CD8-positive, alpha-beta memory T cell (primary cell): ENCODE measurements at regions not wholly inside any gene's neighbourhood (a gene's known extent, or its start where the extent isn't known, plus 50 kb on each side); places are given as distances from the start of the nearest gene placed in this dataset.

ENCODE experiments used
- CTCF ChIA-PET: fragments of 350-600 bp; sonication (Branson Sonifier 250); formaldehyde crosslinking; loops from one replicate; lab custom pipeline; 2021; ENCODE audit warnings: antibody characterized with exemption; lab: Charles Lee
- POLR2A ChIA-PET: fragments of 350-600 bp; sonication (Branson Sonifier 250); formaldehyde crosslinking; loops from one replicate; lab custom pipeline; 2021; ENCODE audit warnings: antibody characterized with exemption; lab: Charles Lee
- DNase-seq, 5 donors: peaks; one replicate each; pipeline versions ENCODE4 v3.0.0 to v3.0.0-alpha.2; 2020 to 2022; ENCODE audit warnings: mixed read lengths in 1 of 5
- H3K27ac ChIP-seq: one replicate; pipeline ENCODE4 v1.7.0; 2013; ENCODE audit warnings: low read depth, mild to moderate bottlenecking, low read length, moderate library complexity
- H3K27me3 ChIP-seq: 2 replicates; pipeline ENCODE4 v1.7.0; 2013; ENCODE audit warnings: low read length, mild to moderate bottlenecking; ENCODE audit not compliant: insufficient read depth, poor library complexity, severe bottlenecking
- H3K36me3 ChIP-seq: 2 replicates; pipeline ENCODE4 v1.7.0; 2013; ENCODE audit warnings: mild to moderate bottlenecking, low read length, moderate library complexity; ENCODE audit not compliant: insufficient read depth
- H3K4me1 ChIP-seq: 2 replicates; pipeline ENCODE4 v1.7.0; 2013; ENCODE audit warnings: mild to moderate bottlenecking, low read length, moderate library complexity; ENCODE audit not compliant: insufficient read depth
- H3K4me3 ChIP-seq: 2 replicates; pipeline ENCODE4 v1.7.0; 2013; ENCODE audit warnings: mild to moderate bottlenecking, low read length
- H3K9me3 ChIP-seq: 2 replicates; pipeline ENCODE4 v1.7.0; 2013; ENCODE audit warnings: mild to moderate bottlenecking, low read length
- H3K27ac Mint-ChIP-seq, 8 donors: one replicate each; pipeline ENCODE4 v1.8.0; 2020 to 2021; ENCODE audit warnings: mixed read lengths in 8 of 8, mild to moderate bottlenecking in 6 of 8, inconsistent platforms in 3 of 8, moderate library complexity in 3 of 8
- H3K27me3 Mint-ChIP-seq, 2 donors: one replicate each; pipeline ENCODE4 v1.8.0; 2020 to 2021; ENCODE audit warnings: mixed read lengths in 2 of 2, mild to moderate bottlenecking in 1 of 2, moderate library complexity in 1 of 2
- H3K36me3 Mint-ChIP-seq, 3 donors: one replicate each; pipeline ENCODE4 v1.8.0; 2020 to 2021; ENCODE audit warnings: mixed read lengths in 3 of 3, inconsistent platforms in 1 of 3, mild to moderate bottlenecking in 1 of 3
- H3K4me1 Mint-ChIP-seq, 3 donors: one replicate each; pipeline ENCODE4 v1.8.0; 2020 to 2021; ENCODE audit warnings: mixed read lengths in 3 of 3, inconsistent platforms in 1 of 3, mild to moderate bottlenecking in 1 of 3
- H3K4me3 Mint-ChIP-seq, 7 donors: one replicate each; pipeline ENCODE4 v1.8.0; 2020 to 2021; ENCODE audit warnings: mixed read lengths in 7 of 7, mild to moderate bottlenecking in 6 of 7, moderate library complexity in 4 of 7, inconsistent platforms in 2 of 7
- H3K9me3 Mint-ChIP-seq, 5 donors: one replicate each; pipeline ENCODE4 v1.8.0; 2020 to 2022; ENCODE audit warnings: mixed read lengths in 5 of 5, mild to moderate bottlenecking in 3 of 5, moderate library complexity in 2 of 5, inconsistent platforms in 1 of 5

GRCh38 chr4:58551676-58552075 is 1441.5 kb upstream of the IGFBP7 start:
- Mint-ChIP-seq H3K4me3 (no peak overlapping the region), H3K36me3 (no peaks in the 10 kb centered on the region), H3K9me3 (peaks cover 3 to 29% (median 7%) of the 10 kb centered on the region in 5 donors), H3K4me1 (no peaks in the 10 kb centered on the region), H3K27ac (peak overlapping the region in 1 of 8 donors; percentile 73), H3K27me3 (no peaks in the 10 kb centered on the region)
- no peak overlapping the region for H3K4me3 ChIP-seq
- H3K27me3 ChIP-seq, result no peaks in the 10 kb centered on the region
- no peaks in the 10 kb centered on the region for H3K36me3 ChIP-seq
- H3K9me3 ChIP-seq, result no peaks in the 10 kb centered on the region
- H3K4me1 ChIP-seq, result no peaks in the 10 kb centered on the region
- POLR2A ChIA-PET, result no interaction called here
- CTCF ChIA-PET, result no interaction called here
- H3K27ac ChIP-seq, result no peak overlapping the region
- no peak for DNase-seq

DNA sequence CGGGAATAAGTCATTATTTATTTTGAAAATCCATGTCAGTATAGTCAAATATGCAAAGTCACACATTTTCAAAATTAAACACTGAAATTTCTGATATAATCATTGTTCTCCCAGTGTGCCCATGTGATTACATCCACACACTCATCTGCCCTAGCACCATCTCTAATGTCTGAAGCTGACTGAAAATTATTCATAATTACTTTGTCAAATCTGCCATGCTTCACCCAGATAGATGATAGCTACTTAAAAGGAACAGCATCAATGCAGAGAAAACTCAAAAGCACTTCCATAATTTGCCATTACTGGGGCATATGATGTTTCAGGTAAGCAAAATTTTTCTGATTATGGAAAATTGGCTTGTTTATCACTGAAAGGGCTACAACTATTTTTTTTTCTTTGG is 1433.3 kb upstream of the IGFBP7 start:
- Histone ChIP-seq H3K9me3 (no peaks in the 10 kb centered on the region), H3K27ac (no peak overlapping the region), H3K4me3 (no peak overlapping the region), H3K4me1 (no peaks in the 10 kb centered on the region), H3K27me3 (no peaks in the 10 kb centered on the region), H3K36me3 (no peaks in the 10 kb centered on the region)
- peaks cover 5 to 35% (median 9%) of the 10 kb centered on the region in 5 donors for H3K9me3 Mint-ChIP-seq
- ChIA-PET POLR2A (no interaction called here), CTCF (no interaction called here)
- H3K4me3 Mint-ChIP-seq, result no peak overlapping the region
- no peaks in the 10 kb centered on the region for H3K27me3 Mint-ChIP-seq
- no peaks in the 10 kb centered on the region for H3K36me3 Mint-ChIP-seq
- H3K27ac Mint-ChIP-seq, result no peak overlapping the region
- no peaks in the 10 kb centered on the region for H3K4me1 Mint-ChIP-seq
- no peak for DNase-seq

DNA sequence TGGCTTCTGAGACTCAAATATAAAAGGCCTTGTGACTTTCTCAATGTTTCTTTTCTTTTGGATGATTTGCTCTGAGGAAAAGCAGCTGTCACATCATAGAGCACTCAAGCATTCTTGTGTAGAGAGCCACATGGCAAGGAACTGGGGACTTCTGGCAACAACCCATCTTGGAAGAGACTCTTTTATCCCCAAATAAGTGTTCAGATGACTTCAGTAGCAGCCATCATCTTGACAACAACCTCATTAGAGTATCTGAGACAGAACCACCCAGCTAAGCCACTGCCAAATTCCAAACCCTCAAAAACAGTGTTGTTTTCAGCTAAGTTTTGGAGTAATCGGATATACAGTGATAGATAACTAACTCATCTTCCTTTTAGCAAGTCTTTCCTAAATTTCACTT is 1431.7 kb upstream of the IGFBP7 start:
- Histone ChIP-seq H3K27me3 (no peaks in the 10 kb centered on the region), H3K36me3 (no peaks in the 10 kb centered on the region), H3K4me3 (no peak overlapping the region), H3K27ac (no peak overlapping the region), H3K4me1 (no peaks in the 10 kb centered on the region), H3K9me3 (no peaks in the 10 kb centered on the region)
- H3K36me3 Mint-ChIP-seq, result no peaks in the 10 kb centered on the region
- POLR2A ChIA-PET, result no interaction called here
- peaks cover 5 to 43% (median 12%) of the 10 kb centered on the region in 5 donors for H3K9me3 Mint-ChIP-seq
- no peaks in the 10 kb centered on the region for H3K27me3 Mint-ChIP-seq
- CTCF ChIA-PET, result no interaction called here
- DNase-seq, result no peak
- H3K4me1 Mint-ChIP-seq, result no peaks in the 10 kb centered on the region
- H3K27ac Mint-ChIP-seq, result no peak overlapping the region
- no peak overlapping the region for H3K4me3 Mint-ChIP-seq

GRCh38 chr4:58522765-58523382 is 1412.7 kb upstream of the IGFBP7 start:
- H3K27ac ChIP-seq, result no peak overlapping the region
- no peaks in the 10 kb centered on the region for H3K27me3 ChIP-seq
- no peak overlapping the region for H3K4me3 ChIP-seq
- peaks cover under 1% of the 10 kb centered on the region for H3K9me3 ChIP-seq
- Mint-ChIP-seq H3K27me3 (no peaks in the 10 kb centered on the region), H3K27ac (no peak overlapping the region), H3K36me3 (no peaks in the 10 kb centered on the region), H3K4me3 (no peak overlapping the region), H3K4me1 (no peaks in the 10 kb centered on the region), H3K9me3 (peaks cover 9 to 13% (median 11%) of the 10 kb centered on the region in 5 donors)
- H3K4me1 ChIP-seq, result no peaks in the 10 kb centered on the region
- no peak for DNase-seq
- ChIA-PET POLR2A (no interaction called here), CTCF (no interaction called here)
- no peaks in the 10 kb centered on the region for H3K36me3 ChIP-seq

DNA sequence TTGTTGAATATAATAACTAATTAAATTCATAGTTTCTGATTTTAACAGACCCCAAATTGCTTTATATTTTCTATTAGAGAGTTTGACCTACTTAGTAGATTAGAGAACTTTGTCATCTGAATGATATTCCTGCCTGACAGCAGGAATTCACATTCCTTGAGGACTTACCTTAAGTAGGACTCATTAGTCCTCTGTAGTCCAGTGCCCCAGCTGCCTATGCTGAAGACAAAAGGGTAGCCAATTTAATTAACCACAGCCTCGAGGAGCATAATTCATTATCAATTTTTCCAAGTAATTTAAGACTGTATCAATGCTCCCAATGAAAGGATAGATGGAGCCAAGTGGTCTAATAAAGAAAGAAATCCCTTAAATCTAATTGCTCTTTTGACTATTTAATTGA is 1405.0 kb upstream of the IGFBP7 start:
- H3K27ac Mint-ChIP-seq, result no peak overlapping the region
- ChIA-PET POLR2A (no interaction called here), CTCF (no interaction called here)
- Histone ChIP-seq H3K27ac (no peak overlapping the region), H3K9me3 (peaks cover 4% of the 10 kb centered on the region), H3K4me1 (no peaks in the 10 kb centered on the region), H3K4me3 (no peak overlapping the region), H3K27me3 (no peaks in the 10 kb centered on the region), H3K36me3 (no peaks in the 10 kb centered on the region)
- H3K4me3 Mint-ChIP-seq, result no peak overlapping the region
- no peaks in the 10 kb centered on the region for H3K4me1 Mint-ChIP-seq
- H3K9me3 Mint-ChIP-seq, result peaks cover 8 to 12% (median 11%) of the 10 kb centered on the region in 5 donors
- DNase-seq, result no peak
- no peaks in the 10 kb centered on the region for H3K27me3 Mint-ChIP-seq
- no peaks in the 10 kb centered on the region for H3K36me3 Mint-ChIP-seq

DNA sequence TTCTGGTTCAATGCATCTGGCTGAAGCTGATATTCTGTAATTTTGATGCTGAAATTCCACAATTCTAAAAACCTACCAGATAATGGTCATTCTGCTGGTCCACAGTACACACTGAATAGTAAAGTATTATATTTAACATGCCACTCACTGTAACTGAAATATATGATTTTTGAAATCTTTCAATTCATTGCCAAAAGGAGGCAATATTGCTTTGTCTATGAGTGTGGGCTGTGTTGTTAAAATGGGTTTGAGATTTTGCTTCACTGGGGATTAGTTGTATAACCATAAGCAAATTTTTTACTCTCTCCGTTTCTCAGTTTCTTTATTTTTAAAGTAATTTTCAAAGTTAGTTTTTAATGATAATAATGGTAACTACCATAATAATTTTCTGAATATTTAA is 1404.1 kb upstream of the IGFBP7 start:
- Mint-ChIP-seq H3K27me3 (no peaks in the 10 kb centered on the region), H3K9me3 (peaks cover 1 to 12% (median 11%) of the 10 kb centered on the region in 5 donors), H3K4me1 (no peaks in the 10 kb centered on the region), H3K27ac (no peak overlapping the region), H3K4me3 (no peak overlapping the region), H3K36me3 (no peaks in the 10 kb centered on the region)
- no peaks in the 10 kb centered on the region for H3K27me3 ChIP-seq
- H3K27ac ChIP-seq, result no peak overlapping the region
- POLR2A ChIA-PET, result no interaction called here
- H3K4me3 ChIP-seq, result no peak overlapping the region
- no peaks in the 10 kb centered on the region for H3K36me3 ChIP-seq
- CTCF ChIA-PET, result no interaction called here
- peaks cover 4% of the 10 kb centered on the region for H3K9me3 ChIP-seq
- no peaks in the 10 kb centered on the region for H3K4me1 ChIP-seq
- no peak for DNase-seq

DNA sequence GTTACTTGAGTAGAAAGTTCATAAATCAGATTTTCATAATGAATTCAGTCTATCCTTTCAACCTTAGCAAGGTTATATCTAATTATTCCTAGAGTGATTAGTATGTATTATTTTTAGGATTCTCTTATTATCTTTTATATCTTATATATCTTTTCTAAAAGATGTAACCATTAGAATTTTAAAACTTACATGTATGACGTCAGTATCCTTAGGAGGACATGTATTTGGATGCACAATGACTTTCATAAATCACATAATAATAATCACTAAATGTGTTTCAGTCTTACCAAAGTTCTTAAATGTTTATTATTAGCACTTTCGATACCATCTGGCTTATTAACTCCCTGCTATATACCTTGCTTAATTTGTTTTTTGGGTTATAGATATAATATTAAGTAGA is 1400.5 kb upstream of the IGFBP7 start:
- H3K4me1 Mint-ChIP-seq, result no peaks in the 10 kb centered on the region
- H3K36me3 Mint-ChIP-seq, result no peaks in the 10 kb centered on the region
- no peaks in the 10 kb centered on the region for H3K9me3 ChIP-seq
- DNase-seq, result no peak
- no peaks in the 10 kb centered on the region for H3K27me3 Mint-ChIP-seq
- ChIA-PET POLR2A (no interaction called here), CTCF (no interaction called here)
- H3K4me3 ChIP-seq, result no peak overlapping the region
- H3K4me1 ChIP-seq, result no peaks in the 10 kb centered on the region
- peaks cover 0 to 10% (median 7%) of the 10 kb centered on the region in 5 donors for H3K9me3 Mint-ChIP-seq
- H3K27ac Mint-ChIP-seq, result no peak overlapping the region
- no peak overlapping the region for H3K4me3 Mint-ChIP-seq
- no peaks in the 10 kb centered on the region for H3K27me3 ChIP-seq
- no peak overlapping the region for H3K27ac ChIP-seq
- H3K36me3 ChIP-seq, result no peaks in the 10 kb centered on the region

- Histone ChIP-seq H3K4me3 (no peak overlapping the region), H3K4me1 (no peaks in the 10 kb centered on the region), H3K27me3 (no peaks in the 10 kb centered on the region), H3K27ac (no peak overlapping the region), H3K36me3 (no peaks in the 10 kb centered on the region), H3K9me3 (no peaks in the 10 kb centered on the region)
- Mint-ChIP-seq H3K9me3 (peaks cover 0 to 10% (median 7%) of the 10 kb centered on the region in 5 donors), H3K36me3 (no peaks in the 10 kb centered on the region), H3K27ac (no peak overlapping the region), H3K4me3 (no peak overlapping the region), H3K4me1 (no peaks in the 10 kb centered on the region), H3K27me3 (no peaks in the 10 kb centered on the region)
- ChIA-PET POLR2A (no interaction called here), CTCF (no interaction called here)
- no peak for DNase-seq
Observed at GRCh38 chr4:58507079-58507478, 1396.9 kb upstream of the IGFBP7 start.
